ENCODE measurements at regions not wholly inside any gene's neighbourhood (a gene's known extent, or its start where the extent isn't known, plus 50 kb on each side); places are given as distances from the start of the nearest gene placed in this dataset.
A peak's percentile ranks its signal among the peaks of the same experiment; 100 is the strongest.

DNA sequence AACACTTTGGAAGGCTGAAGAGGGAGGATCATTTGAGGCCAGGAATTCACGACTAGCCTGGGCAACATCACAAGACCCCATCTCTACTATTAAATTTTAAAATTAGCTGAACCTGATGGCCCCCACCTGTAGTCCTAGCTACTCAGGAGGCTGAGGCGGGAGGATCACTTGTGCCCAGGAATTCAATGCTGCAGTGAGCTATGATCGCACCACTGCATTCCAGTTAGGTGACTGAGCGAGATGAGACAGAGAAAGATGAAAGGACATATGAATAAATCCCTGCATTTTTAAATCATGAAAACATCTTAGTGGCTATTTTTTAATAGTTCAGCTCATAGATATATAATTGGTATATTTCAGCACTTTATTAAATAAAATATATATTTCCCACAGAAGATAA lies 93.8 kb downstream of the GPR63 start:
- no peak for DNase-seq

DNA sequence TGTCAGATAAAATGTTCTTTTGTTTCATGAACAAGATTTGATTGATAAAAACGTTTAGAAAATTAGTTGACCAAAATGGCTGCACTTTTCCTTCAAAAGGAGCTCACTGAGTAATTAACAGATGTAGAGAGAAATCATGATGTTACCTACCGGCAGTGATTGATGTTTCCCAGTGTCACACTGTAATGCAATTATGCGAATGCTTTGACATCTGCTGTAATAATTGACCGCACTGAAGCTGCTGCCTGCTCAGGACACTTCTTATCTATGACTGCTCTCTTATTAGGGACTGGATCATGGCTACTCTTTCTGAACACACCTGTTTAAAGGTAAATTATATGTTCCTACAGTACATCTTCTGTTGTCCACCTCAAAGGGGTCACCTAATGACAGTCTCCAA lies 94.6 kb downstream of the GPR63 start:
- peak; percentile 93 for DNase-seq

DNA sequence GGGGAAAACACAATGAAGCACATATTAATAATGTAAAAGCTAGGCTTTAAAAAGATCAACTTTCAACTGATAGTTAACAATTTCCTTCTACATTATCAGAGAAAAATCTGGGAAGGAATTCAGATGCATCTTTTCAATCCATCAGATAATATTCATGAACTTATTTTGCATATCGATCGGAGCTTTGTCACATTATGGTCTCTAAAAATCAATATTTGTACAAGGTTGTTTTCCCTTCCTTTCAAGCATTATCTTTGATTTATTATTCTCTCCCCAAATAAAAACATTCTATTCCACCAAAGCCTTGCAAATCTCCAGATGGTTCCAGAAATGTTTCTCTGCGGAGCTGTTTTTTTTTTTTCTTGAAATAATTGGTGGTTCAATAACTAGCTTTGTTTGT lies 101.9 kb downstream of the GPR63 start:
- no peak for DNase-seq

DNA sequence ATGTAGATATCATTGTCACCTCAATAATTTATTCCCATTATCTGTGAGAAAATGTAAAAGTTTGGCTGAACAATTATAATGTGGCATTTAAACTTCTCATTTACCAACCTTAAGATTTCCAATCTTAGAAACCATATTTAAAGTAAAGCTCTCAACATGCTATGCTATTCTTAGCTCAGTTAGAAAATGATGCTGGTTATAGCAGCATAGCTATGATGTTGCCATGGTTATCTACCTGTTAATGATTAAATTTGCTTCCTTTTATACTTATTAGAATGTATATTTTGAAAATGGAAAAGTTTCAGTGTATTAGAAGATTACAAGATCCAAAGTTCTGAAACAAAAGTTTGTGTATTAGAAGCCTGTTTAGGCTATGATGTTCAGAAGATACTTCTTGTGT lies 110.1 kb downstream of the GPR63 start:
- DNase-seq, result no peak

DNA sequence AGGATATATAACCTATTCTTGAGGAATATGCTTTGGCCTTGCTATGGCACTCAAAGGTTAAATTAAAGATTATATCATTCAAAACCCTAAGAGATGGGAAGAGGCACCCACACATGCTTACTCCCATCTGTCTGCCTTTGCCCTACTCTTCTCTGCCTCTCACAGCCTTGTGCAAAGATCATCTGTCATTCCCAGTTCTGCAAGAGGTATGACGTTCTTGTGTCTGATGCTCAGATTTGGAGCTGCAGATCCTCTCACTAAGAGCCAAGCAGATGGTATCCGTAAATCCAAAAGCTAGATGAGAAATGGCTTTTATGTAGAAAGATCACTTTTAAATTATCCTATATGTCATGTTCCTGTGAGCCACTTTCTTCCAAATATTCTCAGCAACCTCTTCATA lies 112.0 kb downstream of the GPR63 start:
- peak; percentile 72 for DNase-seq

DNA sequence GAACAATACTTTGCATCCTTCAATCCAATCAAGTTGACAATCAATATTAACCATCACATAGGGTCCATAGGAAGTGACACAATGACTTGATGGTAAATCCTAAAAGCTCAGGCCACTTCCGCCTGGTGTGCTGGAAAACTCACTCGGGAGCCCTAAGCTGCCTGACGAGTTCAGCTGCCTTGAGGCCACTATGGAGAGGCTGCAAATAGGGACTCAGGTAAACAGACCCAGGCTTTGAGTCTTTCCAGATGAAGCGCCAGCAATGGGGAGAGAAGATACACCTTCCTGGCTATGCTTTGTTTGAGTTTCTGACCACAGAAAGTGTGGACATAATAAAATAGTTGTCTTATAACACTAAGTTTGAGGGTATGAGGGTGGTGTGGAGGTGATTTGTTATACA lies 112.6 kb downstream of the GPR63 start:
- DNase-seq, result peak; percentile 3

DNA sequence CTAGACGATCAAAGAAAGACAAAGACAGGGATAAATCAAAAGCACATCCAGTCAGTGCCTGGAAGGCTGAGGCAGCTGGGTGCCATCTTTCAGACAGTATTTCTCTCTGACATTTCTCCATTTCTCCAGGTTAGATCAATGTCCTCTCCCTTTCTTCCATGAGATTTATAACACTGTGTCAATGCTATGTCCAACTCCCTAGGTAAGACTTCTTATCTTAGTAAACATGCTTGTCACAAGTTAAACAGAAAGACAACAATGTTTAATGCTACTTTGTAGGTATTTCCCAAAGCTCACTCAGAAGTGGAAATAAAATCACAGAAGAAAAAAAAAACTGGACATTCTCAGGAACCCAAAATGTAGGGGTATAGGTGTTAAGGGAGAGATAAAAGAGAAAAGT lies 113.9 kb downstream of the GPR63 start:
- no peak for DNase-seq

DNA sequence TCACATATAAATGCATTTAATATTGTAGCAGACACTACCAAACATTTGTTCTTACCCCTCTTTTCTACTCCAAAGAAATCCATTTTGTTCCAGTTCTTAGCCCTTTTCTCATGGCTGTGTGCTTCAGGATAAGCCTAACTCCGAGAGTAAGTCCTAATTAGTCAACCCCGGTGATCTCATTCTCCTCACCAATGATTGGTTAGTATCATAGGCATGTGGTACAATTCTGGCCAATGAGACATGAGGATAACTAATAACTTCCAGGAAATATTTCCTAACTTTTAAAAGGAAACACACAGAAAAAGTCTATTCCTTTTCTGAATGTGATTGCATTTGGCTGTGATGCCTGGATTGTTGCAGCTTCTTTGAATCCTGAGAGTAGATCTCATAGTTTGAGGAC lies 116.0 kb downstream of the GPR63 start:
- peak; percentile 1 for DNase-seq

DNA sequence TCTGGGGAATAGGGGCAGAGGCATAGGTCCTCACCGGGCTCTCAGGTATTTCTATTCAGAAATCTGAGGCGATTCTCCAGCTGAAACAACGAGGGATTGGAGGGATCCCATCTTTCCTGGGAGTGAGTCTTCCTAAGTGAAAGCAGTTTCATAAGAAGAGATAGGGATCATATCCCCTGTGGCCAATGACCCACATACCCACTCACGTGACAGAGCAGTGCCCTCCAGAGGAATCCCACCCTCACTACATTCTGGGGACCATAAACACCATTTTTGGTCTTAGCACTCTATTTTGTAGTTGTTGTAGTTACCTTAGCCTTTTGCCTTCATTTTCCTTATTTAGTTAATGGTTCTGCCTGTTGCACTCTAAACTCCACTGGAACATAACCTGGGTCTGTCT lies 121.1 kb downstream of the GPR63 start:
- no peak for DNase-seq

DNA sequence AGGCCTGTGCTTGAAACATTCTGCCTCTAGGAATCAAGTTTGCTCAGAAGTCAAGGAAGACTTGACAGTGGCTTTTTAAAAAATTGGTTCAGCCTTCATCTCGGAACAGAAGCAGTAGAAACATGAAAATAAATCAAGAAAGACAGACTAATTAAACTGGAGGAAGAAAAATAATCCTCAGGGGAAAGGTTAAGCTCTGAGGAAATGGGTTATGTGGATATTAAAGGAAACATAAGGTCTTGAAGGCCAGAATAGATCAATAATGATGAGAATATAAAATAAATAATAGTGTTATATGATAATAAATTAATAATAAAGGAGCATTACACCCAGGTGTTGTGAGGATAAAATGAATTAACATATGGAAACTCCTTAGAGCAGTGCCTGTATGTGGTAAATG lies 121.7 kb downstream of the GPR63 start:
- no peak for DNase-seq

DNA sequence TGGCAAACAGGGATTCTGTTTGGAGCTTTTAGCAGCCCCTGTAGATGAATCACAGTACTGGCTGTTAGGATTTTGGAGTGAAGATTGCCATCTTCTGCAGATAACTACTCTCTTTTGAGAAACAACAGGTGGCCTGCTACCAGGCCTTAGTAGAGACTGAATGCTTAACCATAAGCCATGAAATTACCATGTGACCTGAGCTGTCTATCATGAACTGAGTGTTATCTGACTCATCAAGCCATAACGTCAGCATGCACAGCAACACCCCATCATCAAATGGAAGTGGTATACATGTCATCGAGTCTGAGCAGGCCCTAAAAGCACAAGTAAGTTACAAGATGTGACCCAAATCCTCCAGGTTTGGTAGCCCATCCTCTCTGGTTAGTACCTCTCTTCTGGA lies 132.6 kb downstream of the GPR63 start:
- no peak for DNase-seq

DNA sequence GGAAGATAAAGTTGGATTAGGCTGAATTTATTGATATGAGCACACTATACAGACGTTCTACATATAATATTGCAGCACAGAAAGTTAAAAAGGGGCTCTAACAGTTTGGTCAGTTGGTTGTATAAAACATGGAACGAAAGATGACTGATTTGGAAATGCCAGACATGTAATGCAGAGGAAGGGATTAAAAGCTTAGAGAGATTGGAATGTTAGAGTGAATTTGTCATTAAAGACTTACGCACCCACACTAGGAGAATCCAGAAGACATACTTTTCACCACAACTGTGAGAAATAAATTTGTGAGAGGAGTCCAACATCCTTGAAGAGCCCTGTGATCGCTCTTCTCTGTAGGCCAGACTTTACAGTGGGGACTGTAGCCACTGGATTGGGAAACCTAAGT lies 134.7 kb downstream of the GPR63 start:
- peak; percentile 21 for DNase-seq

DNA sequence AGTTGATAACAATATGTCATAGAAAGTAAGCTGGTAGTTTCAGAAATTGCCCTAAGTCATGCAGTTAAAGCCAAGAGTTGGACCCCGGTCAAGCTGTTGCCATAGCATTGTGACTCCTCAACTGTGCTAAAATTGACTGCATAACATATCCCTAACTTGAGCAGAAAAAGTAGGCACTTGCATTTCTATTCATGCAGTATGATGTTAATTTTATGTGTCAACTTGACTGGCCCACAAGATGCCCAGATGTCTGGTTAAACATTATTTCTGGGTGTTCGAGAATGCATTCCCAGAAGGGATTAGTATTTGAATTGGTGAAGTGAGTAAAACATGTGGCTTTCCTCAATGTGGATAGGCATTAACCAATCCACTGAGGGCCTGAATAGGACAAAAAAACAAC lies 136.4 kb downstream of the GPR63 start:
- DNase-seq, result no peak

DNA sequence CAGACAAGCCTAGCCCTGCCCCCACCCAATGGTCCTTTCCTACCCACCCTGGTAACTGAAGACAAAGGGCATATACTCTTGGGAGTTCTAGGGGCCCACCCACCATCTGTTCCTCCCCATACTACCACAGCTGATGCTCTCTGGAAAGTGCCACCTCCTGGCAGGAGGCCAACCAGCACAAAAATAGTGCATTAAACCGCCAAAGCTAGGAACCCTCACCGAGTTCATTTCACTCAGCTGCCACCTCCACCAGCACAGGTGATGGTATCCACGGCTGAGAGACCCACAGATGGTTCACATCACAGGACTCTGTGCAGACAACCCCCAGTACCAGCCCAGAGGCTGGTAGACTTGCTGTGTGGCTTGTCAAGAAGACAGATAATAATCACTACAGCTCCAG lies 131.5 kb downstream of the FHL5 start:
- DNase-seq, result peak; percentile 87

DNA sequence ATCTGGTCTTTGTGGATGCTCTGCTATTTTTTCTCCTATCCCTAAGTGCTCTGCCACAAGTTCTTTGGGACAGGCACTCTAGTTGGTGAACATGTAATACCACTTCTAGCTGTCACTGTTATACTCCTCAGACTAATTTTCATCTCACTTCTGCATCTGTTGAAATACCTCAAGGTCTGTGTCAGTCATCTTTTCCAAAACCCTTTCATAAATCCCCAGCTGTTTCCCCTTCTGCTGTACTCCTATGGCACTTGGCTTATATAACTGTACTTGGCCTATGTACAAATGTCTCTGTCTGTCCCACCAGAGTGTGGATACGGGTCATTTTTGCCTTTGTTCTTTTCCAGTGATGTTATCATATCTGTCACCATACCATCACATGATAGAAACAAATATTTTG lies 124.2 kb downstream of the FHL5 start:
- no peak for DNase-seq

DNA sequence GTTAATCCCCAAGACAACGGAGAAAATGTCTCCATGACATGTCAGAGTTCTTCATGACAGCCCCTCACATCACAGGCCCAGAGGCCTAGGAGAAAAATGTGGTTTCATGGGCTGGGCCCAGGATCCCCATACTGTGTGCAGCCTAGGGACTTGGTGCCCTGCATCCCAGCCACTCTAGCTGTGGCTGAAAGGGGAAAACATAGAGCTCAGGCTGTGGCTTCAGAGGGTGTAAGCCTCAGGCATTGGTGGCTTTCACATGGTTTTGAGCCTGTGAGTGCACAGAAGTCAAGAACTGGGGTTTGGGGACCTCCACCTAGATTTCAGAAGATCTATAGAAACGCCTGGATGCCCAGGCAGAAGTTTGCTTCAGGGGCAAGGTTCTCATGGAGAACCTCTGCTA lies 122.8 kb downstream of the FHL5 start:
- no peak for DNase-seq

DNA sequence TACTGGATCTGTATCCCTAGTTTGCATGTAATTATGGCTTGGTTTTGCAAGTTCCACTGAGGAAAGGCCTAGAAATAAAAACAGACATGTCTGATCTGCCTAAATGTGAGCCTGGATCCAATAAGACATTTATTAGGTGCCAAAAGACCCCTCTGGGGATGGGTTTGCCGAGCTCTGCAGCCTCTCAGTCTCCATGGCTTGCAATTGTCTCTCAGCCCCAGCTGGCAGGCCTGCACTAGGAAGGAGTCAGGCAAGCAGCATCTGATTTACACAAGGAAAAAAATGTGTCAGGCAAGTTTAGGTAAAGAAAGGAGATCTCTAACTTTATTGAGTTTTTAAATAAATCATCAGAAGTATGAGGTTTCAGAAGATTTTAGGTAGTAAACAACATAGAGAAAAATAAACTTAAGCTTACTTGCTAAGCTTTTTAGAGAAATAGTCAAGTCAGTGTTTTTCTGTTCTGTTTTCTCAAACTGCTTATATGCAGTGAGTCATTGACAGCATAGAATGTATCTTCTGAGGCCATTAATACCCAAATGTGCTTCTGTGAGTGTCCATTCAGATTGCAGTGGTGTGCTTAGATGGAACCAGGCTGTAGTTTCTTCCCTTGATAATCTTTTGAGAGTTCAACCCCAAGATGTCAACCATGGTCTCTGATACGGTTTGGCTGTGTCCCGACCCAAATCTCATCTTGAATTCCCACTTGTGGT lies 121.0 kb downstream of the FHL5 start:
- DNase-seq, result no peak

DNA sequence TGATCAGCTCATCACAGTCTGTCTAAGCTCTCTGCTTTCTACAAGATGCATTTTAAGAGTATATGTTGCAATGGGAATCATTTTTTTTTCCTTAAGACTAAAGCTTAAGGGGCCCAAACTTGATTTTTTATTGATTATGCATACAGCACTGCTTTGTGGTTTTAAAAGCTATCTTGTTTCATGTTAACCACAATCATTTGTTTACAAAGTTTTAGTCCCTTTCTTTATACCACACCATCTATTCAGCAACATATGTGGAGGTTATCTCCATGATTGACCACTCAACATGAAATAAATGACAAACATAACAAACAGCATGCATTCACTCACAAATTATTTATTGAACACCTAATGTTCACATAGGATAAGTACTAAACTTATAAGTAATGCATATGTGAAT lies 119.1 kb downstream of the FHL5 start:
- DNase-seq, result no peak

DNA sequence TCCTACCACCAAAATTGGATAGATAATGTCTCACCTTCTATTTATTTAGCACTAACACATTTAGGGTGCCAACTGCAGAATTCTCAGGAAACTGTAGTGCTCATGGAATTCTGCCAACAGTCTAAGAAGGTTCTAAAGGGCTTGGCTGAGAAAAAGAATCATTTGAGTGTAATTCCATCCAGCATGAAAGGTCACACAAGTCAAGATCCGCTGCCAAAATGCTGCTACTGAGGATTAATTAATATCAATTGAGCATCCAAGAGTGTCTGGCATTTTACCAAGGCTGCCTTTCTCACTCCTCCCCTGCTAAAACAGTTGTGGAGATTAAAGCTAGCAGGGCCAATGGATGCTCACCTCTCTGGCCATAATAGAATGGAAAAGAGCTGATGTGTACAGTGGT lies 112.7 kb downstream of the FHL5 start:
- peak; percentile 68 for DNase-seq

Data from NCI-H82 (cell line).